H54 (cell line): ENCODE measurements at regions not wholly inside any gene's neighbourhood (a gene's known extent, or its start where the extent isn't known, plus 50 kb on each side); places are given as distances from the start of the nearest gene placed in this dataset.

Experiments
- DNase-seq: peaks from one replicate; pipeline ENCODE4 v3.0.0; 2011; ENCODE audit warnings: low spot score, mixed read lengths; ENCODE audit not compliant: insufficient read length
- FAIRE-seq: peaks from 3 replicates; lab custom pipeline; 2011; peaks lifted over from hg19 to GRCh38; lab: Jason Lieb, UNC
- POLR2A ChIP-seq: IDR thresholded peaks from 2 replicates; pipeline ENCODE4 v1.6.1; 2011; ENCODE audit warnings: low read depth, mild to moderate bottlenecking, low read length

DNA sequence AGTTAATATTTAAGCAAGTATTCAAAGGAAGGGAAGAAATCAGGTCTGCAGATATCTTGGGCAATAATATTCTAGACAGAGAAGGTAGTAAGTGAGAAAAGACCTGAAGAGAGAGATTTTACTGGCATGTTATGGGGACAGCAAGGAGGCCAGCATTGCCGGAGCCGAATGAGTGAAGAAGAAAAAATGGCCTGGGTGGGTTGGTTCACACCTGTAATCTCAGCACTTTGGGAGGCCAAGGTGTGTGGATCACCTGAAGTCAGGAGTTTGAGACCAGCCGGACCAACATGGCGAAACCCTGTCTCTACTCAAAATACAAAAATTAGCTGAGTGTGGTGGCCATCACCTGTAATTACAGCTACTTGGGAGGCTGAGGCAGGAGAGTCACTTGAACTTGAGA, 164.7 kb downstream of the VGLL3 start:
- no peak for TF ChIP-seq POLR2A
- FAIRE-seq (no peak), DNase-seq (no peak)

GRCh38 chr3:86815880-86816279, 175.1 kb downstream of the VGLL3 start:
- DNase-seq (no peak), FAIRE-seq (no peak)
- TF ChIP-seq POLR2A: no peak

DNA sequence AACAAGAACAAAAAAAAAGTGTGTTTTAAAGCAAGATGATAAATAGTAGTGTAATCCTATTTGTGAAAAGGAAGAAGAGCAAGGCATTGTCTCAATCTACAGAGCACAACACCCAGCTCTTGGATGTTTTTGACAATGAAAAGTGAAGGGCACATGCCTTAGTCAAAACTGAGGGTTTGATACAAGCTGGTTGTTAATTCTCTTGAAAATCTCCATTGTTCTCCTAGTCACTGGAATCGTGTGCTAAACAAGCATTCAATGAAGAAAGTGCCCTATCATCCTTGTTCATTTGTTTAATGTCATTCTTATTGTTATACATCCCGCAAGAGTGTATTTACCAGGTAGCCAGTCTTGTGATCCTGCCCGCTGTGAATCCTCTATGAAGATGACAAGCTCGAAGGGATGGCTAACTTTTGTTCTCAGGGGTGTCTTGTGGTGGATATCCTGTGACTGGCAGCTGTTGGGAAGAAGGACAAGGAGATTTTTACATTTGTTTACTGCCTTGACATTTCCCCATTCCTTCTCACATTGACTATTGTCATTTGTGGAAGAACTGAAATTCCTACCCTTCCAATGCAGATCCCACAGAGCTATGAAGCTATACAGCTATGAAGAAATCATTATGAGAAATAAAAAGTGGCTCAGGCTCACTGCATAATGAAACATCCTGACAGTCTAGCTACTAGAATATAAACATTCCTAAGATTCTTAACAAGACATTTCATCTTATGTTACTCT, 175.9 kb downstream of the VGLL3 start:
- DNase-seq (no peak), FAIRE-seq (peak; percentile 38)
- no peak for TF ChIP-seq POLR2A

- DNase-seq (no peak), FAIRE-seq (no peak)
- TF ChIP-seq POLR2A: no peak
Observed at GRCh38 chr3:86814321-86814720, 176.6 kb downstream of the VGLL3 start.

GRCh38 chr3:86801921-86802320, 189.0 kb downstream of the VGLL3 start:
- DNase-seq (no peak), FAIRE-seq (no peak)
- no peak for TF ChIP-seq POLR2A

DNA sequence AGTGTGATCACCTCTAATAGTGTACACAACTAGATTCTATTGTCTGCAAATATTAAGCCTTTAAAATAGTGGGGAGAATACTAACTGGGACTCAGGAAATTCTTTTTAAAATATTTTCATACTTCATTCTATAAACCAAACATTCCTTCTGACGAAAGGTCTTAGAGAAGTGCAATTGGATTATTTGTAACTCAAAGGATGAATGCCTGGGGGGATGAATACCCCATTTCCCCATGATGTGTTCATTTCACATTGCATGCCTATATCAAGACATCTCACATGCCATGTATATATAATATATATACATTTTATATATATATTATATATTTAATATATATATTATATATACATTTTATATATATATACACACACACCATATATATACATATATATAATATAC, 189.9 kb downstream of the VGLL3 start:
- DNase-seq (no peak), FAIRE-seq (no peak)
- no peak for TF ChIP-seq POLR2A

DNA sequence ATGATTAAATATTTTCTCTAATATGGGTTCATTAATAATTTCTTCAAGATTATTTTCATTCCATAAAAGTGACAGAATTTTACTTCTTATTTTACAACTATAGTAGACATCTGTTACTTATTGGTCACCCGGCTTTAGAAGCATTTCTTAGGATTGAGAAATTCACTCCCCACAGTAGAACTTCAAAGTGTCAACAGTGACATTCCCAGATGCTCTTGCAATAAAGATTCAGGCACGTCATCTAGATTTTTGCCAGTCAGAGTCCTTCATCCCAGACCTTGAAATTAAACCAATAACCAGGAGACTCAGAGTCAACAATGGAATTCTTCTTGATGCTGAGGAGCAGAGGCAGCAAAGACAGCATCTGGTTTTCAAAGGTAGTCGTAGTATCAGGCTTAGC, 190.8 kb downstream of the VGLL3 start:
- FAIRE-seq (no peak), DNase-seq (no peak)
- TF ChIP-seq POLR2A: no peak

DNA sequence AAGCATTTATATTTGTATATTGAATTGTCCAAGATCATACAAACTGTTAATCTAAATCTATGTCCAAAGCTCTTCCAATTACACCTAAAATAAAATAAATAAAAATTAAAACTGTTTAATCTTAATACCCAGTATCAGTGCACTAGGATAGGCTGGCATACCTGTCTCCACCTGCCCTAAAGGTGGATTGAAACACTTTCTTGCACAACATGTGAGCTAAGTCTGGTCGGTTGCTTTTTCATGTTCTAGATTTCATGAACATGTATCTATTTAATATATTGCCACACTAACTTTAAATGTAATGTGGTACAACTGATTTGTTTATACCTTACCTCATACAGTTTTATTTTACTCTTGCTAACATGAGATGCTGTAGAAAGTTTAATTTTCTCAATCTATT, 193.0 kb downstream of the VGLL3 start:
- FAIRE-seq (no peak), DNase-seq (no peak)
- TF ChIP-seq POLR2A: no peak

DNA sequence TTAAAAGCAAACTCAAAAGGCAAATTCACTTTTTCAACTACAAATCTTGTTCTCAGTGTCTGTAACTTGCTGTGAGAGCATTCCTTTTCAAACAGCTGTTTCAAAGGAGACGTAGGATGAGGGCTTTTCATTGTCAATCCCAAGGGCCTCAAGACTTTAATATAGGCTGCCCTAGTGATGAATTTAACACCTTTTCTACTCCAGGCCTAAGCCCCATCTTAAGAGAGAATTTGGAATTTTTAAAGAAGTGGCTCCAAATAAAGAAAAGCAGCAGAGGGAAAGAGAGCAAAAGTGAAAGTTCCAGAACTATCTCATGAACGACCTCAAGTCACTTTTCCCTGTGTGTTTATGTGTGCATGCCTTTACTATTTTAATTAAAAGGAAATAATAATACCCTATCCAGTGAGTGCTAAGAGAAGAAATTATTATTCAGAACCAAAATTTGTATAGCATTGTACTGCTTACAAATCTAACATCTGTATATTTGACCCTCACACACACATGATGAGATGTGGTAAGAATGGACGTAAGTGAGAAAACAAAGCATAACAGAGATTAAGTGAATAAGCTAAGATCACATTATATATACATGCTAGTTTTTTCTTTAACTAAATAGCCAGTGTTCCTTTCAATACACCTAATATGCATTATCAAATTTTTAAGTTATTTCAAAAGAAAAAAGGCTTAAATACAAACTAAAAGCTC, 196.4 kb downstream of the VGLL3 start:
- FAIRE-seq (peak; percentile 11), DNase-seq (no peak)
- no peak for TF ChIP-seq POLR2A

DNA sequence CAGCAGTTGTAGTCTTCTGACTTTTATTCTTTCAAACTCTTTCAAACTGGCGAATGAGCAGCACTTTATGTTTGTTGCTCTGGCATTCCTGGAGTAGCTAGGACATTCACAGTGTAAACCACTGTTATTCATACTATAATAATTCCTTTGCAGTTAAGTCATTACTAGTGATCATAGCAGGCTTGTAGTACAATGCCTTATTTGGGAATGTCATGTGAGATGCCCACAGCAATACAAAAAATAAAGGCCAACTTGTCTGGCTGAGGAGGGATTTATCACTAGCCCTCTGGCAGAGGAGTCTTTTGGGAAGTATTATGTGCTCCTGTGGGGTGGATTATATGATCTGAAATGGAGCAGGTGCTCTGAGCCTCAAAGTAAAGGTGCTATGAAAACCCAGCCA, 197.2 kb downstream of the VGLL3 start:
- TF ChIP-seq POLR2A: no peak
- FAIRE-seq (peak; percentile 97), DNase-seq (peak; percentile 10)

DNA sequence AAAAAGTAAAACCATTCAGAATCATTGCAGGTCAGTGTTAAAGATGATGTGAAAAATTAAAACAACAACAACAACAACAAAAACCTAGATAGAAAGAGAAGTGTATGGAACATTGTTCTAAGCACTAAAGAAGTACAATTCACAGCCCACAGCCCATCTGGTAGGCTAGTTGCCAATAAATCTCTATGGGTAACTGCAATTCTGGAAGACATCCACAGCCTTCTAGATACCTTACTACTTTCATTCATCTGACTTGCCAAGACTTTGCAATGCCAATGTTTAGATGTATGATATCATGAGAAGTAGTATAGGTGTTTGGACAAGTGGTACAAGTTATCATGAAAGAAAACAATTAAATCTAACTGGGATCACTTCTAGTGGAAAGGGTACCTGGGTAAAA, 198.6 kb downstream of the VGLL3 start:
- TF ChIP-seq POLR2A: no peak
- no peak for FAIRE-seq
- DNase-seq: no peak

- no peak for FAIRE-seq
- DNase-seq: no peak
- no peak for TF ChIP-seq POLR2A
Observed at GRCh38 chr3:86790884-86791549, 199.9 kb downstream of the VGLL3 start.

GRCh38 chr3:86788371-86788770, 202.6 kb downstream of the VGLL3 start:
- DNase-seq (no peak), FAIRE-seq (no peak)
- TF ChIP-seq POLR2A: no peak

- peak; percentile 14 for DNase-seq
- FAIRE-seq: peak; percentile 96
Observed at GRCh38 chr3:86787091-86787490, 203.9 kb downstream of the VGLL3 start.

More at GRCh38 chr3:86787091-86787490, 203.9 kb downstream of the VGLL3 start:
- TF ChIP-seq POLR2A: no peak
